Anterior cingulate cortex (tissue), 58 donors: ENCODE measurements at regions not wholly inside any gene's neighbourhood (a gene's known extent, or its start where the extent isn't known, plus 50 kb on each side); places are given as distances from the start of the nearest gene placed in this dataset.

Source experiments
- DNase-seq, 58 donors: peaks; one replicate each; lab custom pipeline; 2025; lab: John Stamatoyannopoulos, UW

DNA sequence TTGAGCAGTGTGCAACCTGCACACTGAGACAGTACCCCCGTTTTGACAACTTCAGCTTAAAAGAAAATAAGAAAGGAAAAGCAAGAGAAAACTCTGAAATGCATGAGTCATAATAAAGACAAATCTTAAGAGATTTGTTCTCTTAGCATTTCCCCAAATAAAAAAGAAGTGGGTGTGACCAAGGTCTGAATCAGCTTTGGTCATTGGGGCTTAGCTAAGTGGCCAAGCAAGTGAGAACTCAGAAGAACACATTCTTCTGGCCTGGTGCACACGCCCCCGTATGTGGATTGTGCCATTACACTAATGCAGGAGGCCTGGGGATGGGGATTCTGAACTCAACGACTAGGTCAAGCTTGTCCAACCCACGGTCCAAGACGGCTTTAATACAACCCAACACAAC is 56.9 kb upstream of the PDZRN3 start:
- no peak for DNase-seq

DNA sequence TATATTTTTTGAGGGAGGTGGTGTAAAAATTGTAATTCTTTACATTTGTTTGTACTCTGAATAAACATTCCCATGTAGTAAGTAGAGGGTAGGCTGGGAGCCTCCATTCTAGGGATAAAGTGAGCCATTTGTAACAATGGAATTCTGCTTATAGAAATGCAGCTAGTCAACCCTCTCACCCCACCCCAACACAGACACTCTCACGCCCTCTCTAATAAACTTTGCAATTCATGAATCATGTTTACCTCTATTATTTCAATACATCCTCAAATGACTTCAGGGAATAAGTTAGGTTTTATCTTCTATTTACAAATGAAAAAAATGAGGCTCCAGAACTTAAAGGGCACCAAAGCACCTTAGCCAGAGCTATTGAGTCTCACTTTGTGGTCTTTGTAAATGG is 56.5 kb upstream of the PDZRN3 start:
- DNase-seq: no peak

DNA sequence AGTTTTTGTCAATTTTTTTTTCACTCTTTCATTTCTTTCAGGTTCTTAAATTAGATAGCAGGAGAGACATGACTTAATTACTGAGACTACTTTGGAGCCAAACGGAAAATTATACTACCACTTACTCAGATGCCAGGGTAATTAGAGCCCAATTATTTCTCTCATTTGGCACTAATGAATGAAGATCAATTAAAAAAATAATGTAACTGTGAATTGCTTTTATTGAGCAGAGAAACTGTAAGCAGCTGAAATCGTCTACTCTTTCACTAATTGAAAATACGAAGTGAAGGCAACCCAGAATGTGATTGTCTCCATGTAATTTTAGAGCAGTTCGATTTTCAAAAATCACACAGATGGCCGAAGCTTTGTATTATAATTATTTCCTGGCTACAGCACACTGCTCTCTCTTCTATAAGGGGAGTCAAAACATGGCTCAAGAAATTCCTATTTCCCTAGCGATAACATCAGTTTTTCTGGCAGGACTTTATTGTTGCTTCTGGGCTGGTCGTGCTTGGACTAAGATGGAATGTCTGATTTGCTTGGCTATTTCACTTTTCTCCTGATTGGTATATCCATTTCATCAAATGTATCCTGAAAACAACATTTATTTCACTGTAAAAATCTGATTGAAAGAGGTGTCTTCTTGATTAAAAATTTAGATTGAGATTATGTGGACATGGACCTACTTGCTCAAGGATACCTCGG is 55.8 kb upstream of the PDZRN3 start:
- no peak for DNase-seq

DNA sequence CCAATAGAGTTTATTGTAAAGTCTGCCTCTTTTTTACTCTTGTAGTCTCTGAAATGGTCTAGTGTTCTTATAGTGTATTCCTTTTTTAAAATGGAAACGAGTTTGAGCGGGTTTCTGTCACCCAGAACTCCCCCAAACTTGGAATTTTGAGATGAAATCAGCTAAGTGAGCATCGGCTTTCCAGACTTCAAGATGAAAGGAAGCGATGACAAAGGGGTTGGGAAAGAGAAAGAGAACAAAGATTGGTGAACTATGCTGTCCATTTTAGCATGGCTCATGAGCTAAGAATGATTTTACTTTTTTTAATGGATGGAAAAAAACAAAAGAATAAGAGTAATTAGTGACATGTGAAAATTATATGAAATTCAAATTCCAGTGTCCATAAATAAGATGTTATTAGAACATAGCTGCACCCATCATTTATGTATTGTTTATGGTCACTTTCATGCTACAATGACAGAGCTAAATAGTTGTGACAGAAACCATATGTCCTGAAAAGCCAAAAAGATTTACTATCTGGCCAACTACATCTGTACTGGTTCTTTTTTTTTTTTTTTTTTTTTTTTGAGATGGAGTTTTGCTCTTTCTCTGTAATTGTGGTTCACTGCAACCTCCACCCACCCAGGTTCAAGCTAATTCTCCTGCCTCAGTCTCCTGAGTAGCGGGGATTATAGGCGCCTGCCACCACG is 52.7 kb upstream of the PDZRN3 start:
- DNase-seq: no peak
